GM18502 (cell line): ENCODE measurements at regions not wholly inside any gene's neighbourhood (a gene's known extent, or its start where the extent isn't known, plus 50 kb on each side); places are given as distances from the start of the nearest gene placed in this dataset.

Experiments
- ATAC-seq: cut with Tn5 transposase; IDR thresholded peaks from one replicate; pipeline ENCODE4 v1.9.1; 2021; ENCODE audit warnings: mild to moderate bottlenecking; ENCODE audit not compliant: unreplicated experiment, poor library complexity

DNA sequence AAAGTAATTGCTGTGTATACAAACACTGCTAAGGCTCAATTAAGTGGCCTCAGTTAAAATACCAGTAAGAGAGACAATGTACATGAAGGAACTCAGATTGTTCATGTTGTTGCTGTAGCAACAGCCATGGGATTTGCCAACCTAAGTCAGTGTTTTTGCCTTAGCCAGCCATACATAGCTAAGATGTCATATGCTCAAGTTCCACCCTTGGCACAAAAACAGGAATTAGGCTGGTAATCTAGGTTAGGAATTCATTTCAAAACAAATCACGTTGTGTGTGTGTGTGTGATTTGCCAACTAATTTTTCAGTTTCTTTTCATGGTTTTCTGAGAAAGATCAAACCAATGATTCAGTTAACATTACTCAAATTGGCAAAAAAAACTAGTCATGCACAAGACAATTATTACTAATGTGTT is 143.7 kb upstream of the KCNMB2 start:
- no peak for ATAC-seq

DNA sequence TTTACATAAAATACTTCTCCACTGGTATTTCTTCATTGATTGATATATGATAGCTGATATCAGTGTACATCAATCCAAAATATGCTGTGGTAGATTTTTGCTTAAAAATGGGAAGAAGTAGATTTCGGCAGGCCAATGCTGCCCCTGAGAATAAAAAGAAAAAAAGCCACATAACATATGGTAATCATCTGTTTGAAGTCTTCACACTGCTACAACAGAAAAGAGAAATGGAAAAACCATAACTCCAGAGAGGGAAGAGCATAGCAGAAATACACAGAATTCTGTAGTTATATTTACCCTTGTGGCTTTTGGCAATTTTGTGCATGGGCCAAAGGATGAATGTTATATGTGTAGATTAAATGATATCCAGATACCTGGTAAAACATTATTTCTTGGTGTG is 143.1 kb upstream of the KCNMB2 start:
- no peak for ATAC-seq

DNA sequence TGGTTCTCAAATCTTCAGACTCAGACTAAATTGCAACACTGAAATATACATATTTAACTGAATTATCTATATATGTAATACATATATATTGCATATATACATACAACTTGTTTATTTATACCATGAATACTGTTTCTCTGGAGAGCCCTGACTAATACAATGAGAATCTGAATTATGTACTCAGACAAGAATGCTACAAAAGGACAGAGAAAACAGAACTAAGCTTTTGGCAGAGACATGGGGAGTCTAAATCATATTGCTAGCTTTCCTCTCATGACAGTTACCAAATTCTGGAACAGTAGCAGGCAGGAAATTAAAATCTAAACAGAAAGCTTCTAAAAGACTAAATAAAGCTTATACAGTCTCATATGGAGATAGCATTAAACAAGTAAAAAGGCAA is 142.4 kb upstream of the KCNMB2 start:
- no peak for ATAC-seq

DNA sequence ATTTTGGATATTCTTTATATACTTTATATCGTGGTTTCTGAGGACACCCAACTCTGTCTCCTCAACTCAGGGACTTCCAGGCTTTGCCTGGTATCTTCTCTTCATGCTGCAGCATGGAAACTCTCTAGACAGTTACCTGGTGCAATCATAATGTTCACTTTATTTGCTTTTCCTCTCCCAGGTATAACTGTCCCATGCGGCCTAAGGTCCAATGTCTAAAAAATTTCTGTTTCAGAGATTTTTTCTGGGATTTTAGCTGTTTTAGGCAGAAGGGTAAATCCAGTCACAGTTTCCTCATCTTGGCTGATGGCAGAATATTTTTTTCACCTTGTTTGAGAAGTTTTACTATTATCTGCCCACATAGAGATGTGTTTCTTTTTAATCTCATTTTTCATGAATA is 139.9 kb upstream of the KCNMB2 start:
- no peak for ATAC-seq

DNA sequence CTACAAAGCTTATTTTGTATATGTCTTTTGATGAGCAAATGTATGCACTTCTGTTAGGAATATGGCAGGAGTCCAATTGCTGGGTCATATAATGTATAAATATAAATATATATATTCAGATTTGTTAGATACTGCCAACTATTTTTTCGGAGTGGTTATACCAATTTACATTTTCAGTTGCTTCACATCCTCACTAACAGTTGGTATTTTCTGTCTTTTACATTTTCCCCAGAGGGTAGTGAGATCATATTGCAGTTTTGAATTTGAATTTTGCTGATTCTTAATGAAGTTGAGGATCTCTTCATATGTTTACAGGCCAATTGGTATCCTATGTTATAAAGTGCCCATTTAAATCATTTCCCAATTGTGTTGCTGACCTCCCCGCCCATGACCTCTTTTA is 139.0 kb upstream of the KCNMB2 start:
- no peak for ATAC-seq

DNA sequence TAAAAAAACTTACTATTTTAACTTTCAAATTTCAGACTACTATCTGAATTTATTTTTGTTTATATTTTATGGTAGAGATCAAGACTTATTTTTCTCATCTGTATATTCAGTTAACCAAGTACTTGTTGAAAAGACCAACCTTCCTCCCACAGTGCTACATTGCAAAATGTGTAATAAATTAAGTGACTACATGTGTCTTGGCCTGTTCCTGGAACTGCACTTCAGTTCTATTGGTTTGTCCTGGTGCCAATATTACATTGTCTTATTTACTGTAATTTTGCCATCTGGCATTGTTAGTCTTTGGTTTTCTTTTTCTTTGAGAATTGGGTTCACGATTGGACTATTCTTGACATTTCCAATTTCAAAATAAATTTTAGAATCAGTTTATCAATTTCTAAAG is 138.4 kb upstream of the KCNMB2 start:
- no peak for ATAC-seq

DNA sequence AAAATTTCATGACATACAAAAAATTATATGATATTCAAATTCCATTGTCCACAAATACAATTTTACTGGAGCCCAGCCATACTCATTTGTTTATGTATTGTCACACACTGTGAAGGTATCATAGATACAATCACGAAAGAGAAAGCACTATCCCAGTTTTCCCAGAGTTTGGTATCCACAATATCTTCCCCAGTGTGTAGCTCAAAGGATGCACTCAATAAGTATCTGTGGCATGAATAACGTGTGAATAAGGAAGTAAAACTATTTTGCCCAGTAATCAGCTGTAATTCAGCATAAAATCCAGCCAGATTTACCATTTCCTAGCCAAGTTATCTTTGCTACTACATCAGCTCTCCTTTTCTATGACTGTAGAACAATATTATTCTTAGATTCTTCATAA is 131.3 kb upstream of the KCNMB2 start:
- no peak for ATAC-seq

DNA sequence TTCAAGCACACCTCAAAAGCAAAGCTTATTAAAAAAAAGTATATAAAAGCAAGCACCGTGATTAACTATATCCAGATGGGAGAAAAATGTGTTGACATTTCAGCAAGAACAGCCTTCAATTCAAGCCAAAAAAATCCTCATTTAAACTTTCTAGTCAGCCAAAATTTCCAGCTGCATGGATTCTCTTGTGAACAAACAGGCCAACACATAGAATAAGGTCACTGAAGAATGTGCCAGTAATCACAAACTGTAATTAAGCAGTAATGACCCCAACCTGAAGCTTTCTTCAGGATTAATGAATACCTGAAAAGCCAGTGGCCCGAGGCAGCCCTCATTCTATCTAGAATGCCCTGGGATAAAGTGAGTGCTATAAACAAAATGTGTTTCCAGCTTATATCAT is 130.7 kb upstream of the KCNMB2 start:
- ATAC-seq = no peak

DNA sequence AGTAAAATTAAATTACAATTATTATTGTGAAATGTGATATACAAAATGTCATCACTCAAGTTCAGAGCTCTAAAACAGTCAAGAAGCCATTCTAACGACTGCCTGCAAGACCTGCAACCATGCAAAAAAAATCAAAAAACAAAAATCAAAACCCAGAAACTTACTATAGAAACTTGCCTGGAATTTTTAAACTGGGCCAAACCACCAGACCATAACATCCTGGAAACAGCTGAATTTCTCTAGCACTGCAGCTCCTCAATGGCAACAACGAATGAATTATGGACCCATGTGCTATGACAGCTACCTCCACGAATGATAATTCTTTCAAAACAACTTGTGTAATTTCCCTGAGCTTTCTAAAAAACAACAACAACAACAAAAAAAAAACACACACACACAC is 130.0 kb upstream of the KCNMB2 start:
- no peak for ATAC-seq

DNA sequence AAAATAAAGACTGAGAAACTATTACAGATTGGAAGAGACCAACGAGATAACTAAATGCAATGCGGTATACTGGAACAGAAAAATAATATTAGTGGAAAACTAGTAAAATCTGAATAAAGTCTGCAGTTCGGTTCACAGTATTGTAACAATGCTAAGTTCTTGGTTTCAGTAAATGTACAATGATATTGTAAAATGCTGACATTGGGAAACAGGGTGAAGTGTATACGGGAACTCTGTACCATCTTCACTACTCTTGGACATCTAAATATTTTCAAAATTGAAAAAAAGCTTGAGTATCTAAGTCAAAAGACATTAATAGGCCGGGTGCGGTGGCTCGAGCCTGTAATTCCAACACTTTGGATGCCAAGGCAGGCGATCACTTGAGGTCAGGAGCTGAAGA is 120.9 kb upstream of the KCNMB2 start:
- no peak for ATAC-seq

DNA sequence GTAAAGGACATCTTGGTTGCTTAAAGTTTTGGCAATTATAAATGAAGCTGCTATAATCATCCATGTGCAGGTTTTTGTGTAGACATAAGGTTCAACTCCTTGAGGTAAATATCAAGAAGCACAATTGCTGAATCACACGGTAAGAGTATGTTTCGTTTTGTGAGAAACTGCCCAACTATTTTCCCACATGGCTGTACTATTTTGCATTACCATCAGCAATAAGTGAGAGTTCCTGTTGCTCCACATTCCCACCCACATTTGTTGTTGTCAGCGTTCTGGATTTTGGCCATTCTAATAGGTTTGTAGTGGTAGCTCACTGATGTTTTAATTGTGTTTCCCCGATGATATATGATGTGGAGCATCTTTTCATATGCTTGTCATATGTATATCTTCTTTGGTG is 118.5 kb upstream of the KCNMB2 start:
- no peak for ATAC-seq

DNA sequence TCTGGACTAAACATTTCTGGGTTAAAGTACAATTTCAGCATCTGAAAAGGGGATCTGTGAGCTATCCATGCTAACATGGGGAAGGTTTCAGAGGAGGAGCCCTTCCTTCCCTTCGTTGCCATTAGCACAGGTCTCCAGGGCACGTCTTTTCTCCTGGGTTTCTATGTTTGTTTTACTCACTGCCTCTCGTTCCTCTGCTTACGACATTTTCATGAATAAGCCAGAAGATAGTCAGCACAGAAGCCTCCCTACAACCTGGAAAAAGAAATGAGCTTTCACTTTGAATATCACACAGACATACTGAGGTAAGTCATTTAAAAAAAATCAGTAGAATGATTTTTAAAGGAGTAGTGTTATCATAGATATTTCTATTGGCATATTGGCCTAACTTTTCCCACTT is 117.2 kb upstream of the KCNMB2 start:
- ATAC-seq = no peak

DNA sequence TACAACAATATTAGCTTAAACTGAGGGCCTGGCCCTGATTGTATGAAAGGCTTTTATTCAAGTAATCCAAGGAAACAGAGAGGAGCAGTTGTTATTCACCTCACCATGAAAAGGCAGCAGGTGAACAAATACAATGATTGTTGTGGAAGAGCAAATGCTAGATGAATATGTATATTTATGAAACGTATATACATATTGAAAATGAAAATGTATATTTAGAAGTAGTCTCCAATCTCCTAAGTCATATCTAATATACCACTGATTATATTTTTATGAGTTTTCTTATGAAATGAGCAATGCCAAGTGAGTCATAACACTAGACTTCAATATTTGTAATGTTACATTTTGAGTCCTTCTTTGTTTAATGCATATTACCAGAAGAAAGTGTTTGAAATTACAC is 116.2 kb upstream of the KCNMB2 start:
- no peak for ATAC-seq

DNA sequence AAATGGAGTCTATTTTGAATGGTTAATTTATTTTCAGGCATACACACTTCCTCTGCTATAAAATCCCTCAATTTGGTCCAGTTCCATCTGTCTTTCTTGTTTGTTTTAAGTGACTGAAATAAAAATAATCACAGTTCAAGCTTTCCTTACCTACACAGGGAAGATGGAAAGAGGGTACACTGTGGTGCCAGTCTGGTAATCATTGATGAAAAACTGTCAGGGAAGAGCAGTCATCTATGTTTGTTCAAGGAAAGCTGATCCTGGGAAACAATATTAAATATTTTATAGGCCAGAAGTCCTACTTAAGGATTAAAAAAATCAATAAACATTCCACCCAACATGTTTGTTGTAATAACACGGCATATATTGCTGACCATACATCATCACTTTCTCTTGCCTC is 115.2 kb upstream of the KCNMB2 start:
- no peak for ATAC-seq

DNA sequence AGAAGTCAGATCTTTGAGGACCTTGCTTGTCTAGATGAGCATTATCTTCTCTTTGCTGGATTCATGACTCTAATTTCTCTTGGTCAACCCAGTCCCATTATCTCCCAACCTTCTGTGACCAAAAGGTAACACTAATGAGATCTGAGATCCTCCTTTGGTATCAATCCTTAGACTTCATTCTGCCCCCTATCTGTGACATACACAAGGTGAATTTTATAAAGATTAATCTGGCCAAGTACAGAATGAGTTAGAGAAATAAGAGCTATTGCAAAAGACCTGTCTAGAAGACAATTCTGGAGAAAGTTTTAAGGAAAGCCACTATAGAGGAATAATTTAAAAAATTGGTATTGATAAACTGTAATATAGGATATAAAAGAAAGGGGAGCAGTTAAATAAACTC is 113.8 kb upstream of the KCNMB2 start:
- ATAC-seq = no peak

DNA sequence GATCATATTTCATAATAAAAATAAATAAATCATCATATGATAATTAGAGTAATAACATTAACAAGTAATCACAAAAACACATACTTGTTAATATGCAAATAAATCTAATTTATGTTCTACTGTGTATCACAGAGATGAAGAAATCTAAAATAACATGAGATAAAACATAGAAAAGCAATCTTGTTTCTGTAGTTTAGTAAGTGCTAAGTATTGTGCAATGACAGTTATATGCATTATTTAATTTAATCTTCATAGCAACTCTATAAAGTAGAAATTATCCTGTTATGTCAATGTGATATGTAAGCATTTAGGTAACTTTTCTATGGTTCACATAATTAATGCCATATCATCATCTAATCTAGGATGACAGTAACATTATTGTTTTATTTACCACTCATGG is 108.2 kb upstream of the KCNMB2 start:
- ATAC-seq = no peak

DNA sequence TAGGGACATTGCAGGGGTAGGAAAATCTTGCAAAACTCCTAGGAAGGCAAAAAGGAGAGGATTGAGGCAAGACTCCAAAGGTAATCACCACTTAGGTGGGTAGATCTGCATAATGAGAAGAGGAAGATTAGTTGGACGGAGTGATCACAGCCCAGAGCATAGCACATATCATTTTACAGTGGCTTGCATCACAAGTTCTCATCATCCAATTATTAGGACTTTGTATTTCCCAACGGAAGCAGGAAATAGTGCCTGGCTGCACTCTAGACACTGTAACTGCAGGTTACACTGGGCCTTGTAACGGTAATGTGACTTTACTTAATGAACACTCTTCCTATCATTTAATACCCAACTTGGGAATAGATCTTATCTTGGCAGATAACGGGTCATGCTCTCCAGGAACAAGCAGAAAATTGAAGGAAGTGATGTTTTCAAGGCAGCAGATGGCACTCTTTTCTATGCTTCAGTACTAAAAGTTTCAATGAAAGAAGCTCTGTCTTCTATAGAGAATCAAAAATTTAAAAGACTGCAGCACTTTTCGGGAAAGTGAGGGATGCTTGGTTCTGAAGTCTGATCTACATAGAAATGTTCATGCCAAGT is 101.9 kb upstream of the KCNMB2 start:
- no peak for ATAC-seq

DNA sequence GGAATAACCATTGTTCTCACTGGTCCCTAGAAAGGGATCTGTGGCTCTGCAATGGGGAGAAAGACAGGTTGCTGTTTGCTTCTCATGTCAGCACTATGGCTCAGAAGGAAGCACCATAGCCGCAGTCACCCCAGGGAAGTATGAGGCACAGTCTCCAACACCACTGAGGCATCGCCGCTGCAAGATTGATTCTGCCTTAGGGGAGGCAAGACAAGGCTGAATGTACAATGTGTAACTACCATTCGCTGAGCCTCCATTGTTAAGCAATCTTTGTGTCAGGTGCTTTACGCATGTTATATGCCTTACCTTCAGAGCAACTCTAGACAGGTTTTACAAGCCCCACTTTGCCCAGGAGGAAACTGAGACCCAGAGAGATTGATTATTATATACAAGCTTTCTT is 100.7 kb upstream of the KCNMB2 start:
- ATAC-seq = no peak

DNA sequence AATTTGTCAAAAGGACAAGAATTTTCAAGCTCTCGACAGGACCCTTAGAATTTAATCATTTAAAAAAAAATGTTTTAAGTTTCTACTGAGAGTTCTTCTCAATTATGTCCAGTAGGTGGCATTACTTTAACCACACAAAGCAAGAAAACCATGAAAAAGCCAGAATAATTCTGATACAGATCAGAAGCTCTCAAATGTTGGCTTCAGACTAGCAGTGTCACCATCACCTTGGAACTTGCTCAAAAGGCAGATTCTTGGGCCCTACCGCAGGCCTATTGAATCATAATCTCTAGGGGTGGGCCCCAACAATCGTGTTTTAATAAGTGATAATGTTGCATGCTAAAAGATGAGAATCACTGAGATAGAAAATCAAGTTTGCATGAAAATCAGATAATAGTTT is 99.5 kb upstream of the KCNMB2 start:
- peak; percentile 69 for ATAC-seq

DNA sequence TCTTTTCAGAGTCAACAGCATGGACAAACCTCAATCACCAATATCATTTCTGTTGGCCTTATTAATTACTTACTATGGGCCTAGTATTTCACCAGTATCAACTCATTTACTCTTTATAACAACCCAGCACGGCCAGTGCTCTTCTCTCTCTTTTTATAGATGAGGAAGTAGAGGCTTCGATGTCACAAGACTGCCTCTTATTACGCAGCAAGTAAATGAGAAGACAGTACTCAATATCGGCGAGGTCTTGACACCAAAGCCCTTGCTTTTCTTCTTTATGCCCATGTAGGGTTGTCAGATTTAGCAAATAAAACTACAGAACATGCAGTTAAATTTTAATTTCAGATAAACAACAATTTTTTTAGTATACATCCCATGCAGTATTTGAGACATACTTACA is 99.0 kb upstream of the KCNMB2 start:
- ATAC-seq = no peak

DNA sequence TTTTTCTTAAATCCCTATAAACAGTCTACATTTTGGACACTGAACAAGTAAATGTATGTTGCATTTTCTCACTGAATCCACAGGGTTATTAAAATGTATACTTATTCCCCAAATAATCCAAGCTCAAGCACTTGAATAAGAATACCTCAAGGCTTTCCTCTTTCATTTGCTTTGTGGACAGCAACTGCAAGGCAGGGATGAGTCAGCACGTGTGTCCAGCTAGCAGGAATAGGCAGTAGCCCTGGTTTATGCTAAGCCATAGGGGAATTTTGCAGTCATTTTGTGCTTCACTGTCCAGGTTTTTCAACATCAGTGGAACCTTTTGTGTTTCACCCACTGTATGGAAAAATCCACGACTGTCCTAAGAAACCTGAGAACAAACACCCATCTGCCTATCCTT is 96.7 kb upstream of the KCNMB2 start:
- ATAC-seq = no peak

DNA sequence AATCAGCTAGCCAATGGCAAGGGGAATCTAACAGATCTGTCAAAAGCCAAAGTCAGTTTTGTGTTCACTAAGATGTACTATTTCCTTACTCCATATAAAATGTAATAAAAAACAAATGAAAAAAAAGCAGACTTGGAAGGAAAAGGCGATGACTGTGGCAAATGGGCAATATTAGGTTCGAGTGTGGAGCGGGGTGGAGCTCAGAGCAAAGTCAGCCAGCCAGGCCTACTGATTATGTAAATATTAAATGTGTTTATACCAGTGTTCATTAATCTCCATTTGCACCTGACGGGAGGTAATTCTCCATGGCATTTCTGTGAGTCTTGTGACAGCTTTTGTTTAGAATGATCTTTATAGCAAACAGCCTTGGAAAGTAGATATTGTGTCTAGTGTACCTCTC is 96.2 kb upstream of the KCNMB2 start:
- no peak for ATAC-seq

DNA sequence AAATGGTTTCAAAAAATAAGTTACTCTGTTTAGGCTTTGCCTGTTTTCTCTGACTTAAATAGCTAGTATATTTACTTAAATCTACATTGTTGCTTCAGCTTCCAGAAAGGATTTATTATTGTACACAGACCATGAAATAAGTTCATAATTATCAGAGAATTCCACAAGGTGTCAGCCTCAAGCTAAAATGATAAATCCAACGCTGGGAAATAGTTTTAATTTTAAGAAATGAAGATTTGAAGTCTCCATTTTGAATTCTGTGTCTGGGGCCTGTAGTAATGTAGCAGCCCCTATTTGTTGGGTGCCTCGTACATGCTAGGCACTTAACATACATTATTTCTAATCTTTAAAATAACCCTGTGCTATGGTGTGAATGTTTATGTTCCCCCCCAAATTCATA is 92.6 kb upstream of the KCNMB2 start:
- no peak for ATAC-seq
